Gastroesophageal sphincter (tissue), 3 donors: ENCODE measurements at regions not wholly inside any gene's neighbourhood (a gene's known extent, or its start where the extent isn't known, plus 50 kb on each side); places are given as distances from the start of the nearest gene placed in this dataset.

Experiments
- CTCF ChIP-seq, 4 experiments: fragments of 200-600 bp in 2 of 4; fragments of 450-650 bp in 2 of 4; sonication (generic) in 1 of 4; IDR thresholded peaks; one replicate each; pipeline ENCODE4 v1.5.1; 2017 to 2019; ENCODE audit warnings: antibody characterized with exemption in 4 of 4, mild to moderate bottlenecking in 2 of 4, moderate library complexity in 2 of 4
- EP300 ChIP-seq: sonication (generic); formaldehyde crosslinking; IDR thresholded peaks from one replicate; pipeline ENCODE4 v1.6.1; 2017; ENCODE audit warnings: antibody characterized with exemption, mild to moderate bottlenecking
- POLR2A ChIP-seq, 2 donors: fragments of 450-650 bp; IDR thresholded peaks; one replicate each; pipeline ENCODE4 v1.6.1; 2017; ENCODE audit warnings: antibody characterized with exemption in 2 of 2, mild to moderate bottlenecking in 2 of 2, moderate library complexity in 1 of 2

GRCh38 chr10:125466685-125467084, 216.3 kb downstream of the TEX36 start:
- no peak for TF ChIP-seq POLR2A (IDR thresholded peaks at IDR 0.05)
- no peak for TF ChIP-seq CTCF (IDR thresholded peaks at IDR 0.05)
- TF ChIP-seq EP300, result no peak
